ENCODE measurements at regions not wholly inside any gene's neighbourhood (a gene's known extent, or its start where the extent isn't known, plus 50 kb on each side); places are given as distances from the start of the nearest gene placed in this dataset.

DNA sequence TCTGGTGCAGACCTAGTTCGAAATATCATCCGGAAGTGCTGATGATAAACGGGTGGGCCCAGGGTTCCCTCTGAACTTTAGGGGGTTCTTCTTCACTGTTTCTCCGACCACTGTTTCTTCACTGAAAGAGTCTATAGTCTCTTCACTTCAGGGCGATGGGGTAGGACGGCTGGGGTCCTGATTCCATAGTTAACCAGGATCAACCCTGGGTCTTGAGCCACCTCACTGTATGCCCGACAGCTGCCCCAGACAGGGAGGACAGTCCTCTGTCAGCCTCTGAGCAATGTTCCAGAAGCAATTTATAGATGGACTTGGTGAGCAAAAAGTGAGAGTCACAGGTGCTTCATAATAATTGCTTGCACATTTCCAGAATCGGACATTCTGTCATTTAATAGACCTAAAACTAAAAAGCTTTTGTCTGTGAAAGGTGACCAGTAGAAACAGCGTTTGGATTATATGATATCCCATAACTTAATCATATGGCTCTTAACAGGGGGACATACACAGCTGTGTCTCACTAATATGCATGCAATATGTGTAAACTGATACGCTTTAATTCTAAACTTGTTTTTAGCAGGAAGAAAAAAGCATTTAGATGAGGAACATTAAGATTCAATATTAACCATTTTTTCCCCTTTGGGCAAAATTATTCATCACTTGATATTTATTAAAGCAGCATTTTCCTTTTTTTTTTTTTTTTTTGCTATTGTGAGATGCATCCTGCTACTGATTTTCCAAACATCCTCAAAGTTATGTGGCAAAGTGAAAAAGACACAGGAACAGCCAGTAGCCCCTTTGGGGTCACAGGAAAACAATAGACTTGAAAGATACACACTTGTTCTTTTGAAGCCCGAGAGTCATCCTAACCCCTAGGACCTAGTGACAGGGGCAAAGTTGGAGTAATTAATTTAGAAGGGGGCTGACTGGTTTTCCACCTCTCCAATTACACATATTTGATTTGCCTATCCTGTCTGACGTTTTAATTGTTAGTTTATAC, 277.0 kb downstream of the ZNF536 start:
- no peak for DNase-seq

DNA sequence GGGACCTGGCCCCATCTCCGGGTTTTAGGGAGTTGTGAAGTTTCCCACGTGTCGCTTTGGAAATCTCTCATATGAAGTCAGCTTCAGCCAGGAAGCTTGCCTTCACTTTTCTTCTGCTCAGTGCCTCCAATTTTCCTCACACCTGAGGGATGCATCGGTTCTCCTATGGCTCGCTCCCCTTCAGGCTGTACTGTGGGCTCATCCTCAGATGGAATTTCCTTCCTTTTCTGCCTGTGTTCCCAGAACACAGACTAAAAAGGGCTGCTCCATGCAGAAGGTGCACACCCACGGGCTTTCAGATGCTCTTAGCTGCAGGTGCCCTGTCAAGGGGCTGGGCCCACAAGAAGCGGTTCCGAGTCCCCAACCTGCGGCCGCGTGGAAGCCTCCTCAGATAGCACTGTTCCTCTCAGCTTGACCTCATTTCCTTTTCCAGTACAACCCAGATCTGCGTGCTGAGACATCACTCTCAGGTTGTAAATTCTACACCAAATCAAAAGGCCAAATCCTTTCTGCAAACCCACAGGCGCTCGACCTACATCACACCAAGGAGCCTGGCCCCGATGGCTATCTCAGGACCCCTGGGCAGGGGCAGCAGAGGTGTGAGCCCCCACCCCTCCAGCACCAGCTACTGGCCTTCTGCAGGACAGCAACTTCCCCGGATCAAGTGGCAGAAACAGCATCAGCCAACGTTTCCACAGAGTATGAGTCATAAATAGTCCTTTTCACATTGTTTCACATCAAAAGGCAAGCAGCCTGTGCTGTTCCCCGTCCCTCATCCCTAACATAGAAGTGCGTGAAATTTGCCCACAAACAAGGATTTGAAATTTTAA, 275.9 kb downstream of the ZNF536 start:
- DNase-seq: no peak

DNA sequence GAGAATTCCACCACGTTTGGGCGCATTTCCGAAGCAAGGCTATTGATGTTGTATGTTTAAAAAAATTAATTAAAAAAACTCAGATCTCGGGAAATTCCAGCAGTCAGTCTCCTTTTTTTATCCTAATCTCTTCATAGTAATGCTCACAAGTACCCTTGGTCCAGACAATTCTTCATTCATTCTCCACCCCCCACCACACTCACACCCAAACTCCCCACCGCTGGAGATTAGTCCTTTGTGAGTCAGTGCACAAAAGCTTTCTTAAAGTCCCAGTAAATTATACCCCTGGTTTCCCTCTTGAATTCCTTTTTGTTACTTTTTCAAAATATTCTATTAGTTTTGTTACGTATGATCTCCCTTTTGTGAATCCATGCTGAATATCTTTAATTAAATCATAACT, 274.6 kb downstream of the ZNF536 start:
- no peak for DNase-seq

DNA sequence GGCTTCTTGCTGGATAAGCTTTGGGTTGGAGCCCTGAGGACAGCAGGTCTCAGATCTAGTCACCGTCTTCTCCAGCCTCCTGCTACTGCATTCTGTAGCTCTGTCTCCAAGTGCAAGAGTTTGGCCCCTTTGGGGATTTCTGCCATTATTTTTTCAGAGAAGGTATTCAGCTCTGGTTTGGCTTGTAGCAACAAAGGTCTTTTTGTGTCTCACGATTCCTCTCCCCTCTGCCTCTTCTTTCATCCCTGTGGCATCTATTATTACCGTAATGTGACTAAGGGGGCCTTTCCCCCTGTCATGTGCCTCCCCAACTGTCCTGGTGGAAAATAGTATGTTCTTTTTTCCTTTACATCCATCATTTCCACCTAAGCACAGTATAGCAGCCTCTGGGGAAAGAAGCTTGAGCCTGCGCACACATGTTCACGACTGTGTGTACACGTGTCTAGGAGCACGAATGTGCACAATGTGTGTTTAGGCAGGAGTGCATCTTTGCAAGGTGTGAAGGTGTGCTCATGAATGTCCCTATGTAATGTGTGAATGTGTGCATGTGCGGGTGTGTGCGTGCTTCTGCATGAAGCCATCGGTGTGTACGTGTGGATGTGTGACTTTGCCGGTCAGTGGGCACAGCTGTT, 273.9 kb downstream of the ZNF536 start:
- DNase-seq: no peak

DNA sequence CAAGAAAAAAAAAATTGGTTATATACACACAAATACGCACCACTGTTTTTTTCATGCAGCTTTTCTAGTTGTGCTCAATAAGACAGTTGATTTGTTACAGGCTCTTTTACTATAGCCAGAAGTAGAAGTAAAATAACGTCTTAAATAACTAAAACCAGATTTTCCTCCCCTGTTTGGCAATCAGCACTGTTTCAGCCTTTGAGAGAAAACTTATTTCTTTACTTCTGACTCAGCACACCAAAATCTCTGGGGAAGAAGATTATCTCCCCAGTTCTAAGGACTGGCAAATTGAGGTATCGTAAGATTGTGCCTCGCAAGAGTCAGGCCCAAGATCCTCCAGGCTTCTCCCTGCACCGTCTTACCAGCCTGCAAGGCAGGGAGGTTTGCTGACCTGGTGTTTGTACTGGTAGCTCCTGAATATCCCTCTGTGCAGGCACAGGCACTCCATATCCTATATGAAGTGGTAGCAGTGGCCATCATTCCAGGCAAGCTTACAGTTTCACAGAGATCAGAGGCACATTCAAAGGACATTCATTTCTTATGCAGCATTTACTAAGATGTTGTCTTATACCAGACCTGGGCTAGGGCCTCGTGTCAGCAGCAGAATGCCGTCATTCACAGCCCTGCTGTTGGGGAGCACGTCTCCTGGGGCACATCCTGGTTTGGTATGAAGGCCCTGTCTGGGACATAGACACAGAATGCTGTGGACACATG, 268.2 kb downstream of the ZNF536 start:
- no peak for DNase-seq

DNA sequence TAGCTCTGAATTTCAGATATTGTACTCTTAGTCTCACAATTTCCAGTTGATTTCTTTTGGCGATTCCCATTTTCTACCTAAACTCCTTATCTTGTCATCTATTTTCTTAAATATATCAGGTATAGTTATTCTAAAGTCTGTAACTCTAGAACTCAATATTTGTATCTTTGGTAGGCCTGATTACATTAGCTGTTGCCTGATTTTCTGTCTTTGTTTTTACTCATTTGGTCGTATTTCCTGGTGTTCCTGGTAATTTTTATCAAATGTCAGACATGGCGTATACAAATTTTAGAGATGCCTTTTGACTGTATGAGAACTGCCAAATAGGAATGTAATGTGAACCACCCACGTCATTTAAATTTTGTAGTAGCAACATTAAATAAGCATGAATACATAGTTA, 266.7 kb downstream of the ZNF536 start:
- DNase-seq: no peak

DNA sequence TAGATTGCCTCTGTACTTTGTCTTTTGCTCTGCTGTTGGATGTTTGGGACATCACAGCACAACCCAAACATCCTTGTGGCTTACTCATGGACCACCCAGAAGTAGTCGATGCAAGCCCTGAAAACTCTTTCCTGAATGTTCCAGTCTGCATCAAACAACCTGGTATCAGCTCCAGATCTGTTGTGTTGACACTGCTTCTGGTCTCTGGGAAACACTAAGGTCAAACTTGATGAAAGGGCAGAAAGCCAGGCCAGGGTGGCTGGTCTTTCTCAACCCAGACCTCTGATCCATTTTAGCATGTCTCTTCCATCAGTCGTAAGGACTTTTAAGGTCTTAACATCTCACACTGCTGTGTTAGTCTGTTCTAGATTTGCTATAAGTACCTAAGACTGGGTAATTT, 265.7 kb downstream of the ZNF536 start:
- DNase-seq: no peak

DNA sequence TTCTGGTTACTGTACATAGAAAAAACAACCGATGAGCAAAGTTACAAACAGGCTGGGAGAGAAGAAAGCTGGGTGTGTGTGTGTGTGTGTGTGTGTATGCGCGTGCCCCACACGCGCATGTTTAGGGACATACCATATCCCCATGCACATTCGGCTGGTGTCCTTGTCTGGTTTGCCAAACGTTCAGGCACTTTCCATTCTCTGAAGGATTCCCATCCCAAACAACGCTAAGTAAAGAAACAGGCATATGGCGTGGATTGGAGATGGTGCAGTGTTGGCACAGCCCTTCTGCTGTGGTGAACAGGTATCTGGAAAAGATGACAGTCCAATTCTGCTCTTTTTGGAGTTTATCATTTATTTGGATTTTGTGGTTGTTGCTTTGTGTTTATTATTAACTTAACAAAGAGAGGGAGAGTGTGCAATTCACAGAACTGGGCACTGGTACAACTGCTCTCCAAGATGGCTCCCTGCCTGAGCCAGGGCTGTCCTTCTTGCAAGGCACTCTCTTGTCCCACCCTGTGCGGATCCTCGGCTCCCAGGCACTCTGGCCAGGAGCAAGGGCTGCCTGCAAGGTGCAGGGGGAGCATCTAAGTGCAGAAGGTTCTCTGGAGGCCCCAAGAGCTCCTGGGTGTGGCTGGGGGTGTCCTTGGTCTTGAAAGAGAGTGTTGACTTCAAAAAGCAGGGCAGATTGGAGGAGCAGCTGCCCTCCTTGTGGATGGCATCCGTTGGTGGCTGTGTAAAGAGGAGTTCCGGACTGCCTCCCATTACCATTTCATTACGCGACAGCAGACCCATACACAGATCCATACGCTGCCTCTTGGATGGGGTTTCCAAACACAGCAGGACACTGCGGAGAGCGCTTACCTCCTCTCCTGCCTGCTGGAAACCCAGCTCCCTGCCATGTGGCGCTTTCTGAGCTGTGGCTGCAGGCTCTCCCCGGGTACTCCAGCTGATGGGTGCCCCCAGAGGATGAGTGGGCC, 263.1 kb downstream of the ZNF536 start:
- no peak for DNase-seq

DNA sequence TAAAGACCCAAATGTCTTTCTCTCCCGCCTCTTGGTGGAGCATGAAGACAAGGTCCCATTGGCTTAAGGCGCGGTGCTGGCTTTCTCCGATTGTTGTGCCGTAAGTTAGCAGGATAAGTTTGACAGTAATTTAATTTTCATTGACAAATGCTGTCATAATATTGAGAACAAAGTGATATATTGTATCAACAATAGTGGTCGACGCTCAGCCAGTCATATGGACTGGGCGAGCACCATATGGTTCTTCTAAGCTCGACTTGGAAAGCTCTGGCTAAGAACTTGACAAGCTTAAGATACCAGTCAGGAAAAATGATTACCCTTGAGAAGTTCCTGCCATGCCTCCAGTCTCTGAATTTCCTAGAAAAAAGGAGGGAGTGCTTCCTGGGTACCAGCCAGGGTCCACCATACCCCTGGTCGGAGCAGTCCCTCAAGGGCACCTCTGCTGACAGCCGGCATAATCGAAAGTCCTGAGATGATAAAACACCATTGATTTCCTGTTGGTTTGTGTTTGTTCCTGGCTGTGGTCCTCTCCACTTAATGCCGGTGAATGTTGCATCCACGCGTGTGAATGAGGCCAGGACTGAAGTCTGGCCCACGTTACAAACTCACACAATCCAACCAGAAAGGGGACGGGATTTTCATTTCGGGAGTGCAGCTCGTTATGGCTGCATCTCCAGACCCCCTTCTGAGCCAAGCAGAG, 262.1 kb downstream of the ZNF536 start:
- DNase-seq: no peak

DNA sequence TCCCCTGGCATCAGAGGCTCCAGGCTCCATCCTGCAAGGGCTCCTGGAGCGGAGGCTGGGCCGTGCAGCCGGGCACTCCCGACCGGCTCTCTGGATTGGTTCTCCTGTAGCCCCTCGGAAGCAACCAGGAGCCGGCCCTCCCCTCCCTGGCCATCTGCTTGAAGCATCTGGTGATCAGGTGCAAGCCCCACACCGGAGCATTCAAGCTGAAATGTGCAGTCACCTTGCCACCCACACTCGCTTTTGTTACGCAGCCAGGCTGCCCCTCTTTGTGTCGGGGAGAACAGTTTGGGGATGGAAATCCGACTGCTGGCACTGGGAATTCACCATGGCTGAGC, 258.8 kb downstream of the ZNF536 start:
- DNase-seq: no peak

DNA sequence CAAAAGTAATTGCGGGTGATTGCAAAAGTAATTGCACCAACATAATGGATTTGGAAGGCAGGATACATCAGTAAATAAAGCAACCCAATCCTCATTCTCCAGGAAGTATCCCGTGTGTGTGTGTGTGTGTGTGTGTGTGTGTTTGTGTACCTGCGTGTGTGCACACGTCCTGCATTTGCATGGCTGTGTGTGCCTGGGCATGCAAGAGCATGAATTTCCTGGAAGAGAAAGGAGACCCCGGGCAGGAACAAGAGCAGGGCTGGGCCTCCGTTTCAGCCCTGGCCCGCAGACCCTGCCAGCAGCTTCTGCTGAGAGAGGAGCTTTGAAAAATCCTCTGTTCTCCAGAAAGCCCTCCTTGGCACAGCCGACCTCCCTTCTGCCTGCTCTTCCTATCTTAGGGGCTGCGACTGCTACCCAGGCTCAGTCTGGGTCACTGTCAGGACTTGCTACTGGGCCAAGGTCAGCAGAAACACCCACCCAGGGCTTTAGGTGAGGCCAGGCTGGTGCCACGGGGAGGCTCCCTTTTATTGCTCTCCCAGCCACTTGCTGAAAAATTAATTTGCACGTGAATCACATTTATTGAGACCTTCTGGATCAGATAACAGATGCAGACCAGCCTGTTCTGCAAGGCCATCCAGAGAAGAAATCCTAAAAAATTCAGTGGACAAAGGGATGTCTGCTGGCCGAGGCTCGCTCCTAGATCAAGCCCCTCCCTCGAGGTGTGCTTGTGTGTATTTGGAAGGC, 258.3 kb downstream of the ZNF536 start:
- DNase-seq: no peak

DNA sequence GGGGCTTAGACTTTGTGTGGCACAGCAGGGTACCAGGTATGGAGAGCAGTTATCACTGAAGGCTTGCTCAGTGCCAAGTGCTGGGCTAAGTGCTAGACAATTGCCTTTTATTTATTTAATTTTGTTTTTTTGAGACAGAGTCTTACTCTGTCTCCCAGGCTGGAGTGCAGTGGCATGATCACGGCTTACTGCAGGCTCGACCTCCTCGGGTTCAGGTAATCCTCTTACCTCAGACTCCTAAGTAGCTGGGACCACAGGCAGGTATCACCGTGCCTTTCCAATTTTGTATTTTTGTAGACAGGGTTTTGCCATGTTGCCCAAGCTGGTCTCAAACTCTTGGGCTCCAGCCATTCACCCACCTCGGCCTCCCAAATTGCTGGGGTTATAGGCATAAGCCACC, 256.9 kb downstream of the ZNF536 start:
- no peak for DNase-seq

DNA sequence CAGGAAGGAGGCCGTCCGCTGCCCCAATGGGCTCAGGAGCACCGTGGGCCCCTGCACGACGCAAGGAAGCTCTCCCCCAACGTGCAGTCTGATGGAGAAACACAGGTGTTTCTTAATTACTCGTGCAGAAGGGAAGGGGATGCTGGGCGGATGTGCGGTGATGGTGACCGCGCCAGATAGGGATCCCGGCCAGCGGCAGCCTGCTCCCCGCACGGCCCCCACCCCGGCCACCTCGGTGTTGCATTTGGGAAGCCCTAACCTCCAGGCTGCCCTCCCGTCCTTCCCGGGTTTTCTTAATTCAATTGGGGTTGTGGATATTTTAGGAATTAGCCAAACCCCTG, 254.4 kb downstream of the ZNF536 start:
- no peak for DNase-seq

DNA sequence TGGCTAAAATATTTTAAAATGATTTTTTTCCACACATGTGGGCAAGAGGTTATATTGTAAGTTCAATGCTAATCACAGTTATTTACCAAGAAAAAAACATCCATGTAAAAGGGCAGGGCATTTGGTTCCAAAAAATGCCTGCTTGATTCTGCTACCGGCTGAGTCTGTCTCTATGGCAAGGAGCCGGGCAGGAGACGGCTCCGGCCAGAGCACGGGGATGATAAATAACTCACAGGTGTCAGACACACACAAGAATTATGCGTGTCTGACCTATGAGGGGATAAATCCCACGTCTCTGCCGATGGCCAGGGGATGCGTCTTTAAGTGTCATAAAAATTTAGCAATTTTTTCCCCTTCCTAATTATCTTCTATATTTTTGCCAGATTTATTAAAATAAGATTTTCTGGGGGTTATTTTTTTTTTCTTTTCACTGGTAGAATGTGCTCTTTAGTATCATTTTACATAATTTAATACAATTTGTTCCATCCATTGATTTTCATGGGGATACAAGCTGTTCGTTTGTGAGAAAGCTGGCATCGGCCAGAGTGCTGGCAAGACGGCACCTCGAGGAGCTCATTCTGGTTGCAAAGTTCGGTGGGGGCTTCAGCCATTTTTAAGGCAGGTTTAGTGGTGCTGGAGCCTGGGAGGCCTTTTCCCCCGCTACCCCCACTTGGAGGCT, 253.9 kb downstream of the ZNF536 start:
- DNase-seq: no peak

DNA sequence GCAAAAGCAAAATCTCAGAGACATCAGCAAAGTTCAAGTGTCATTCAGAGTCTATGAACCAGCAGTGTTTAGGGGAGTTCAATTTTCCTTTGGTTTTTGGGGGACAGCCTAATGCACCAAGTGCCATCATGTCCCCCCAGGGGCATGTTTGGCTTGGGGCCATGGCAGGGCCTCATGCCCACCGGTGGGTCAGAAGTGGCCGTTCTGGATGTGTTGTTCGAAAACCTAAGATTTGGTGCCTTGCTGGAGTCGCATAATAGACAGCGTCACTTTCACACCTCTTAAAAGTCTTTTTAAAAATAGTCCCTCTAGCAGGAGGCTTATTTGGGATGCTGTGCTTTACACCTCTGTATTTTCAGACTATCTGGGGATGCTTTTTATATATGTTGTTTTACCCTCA, 250.1 kb downstream of the ZNF536 start:
- no peak for DNase-seq

DNA sequence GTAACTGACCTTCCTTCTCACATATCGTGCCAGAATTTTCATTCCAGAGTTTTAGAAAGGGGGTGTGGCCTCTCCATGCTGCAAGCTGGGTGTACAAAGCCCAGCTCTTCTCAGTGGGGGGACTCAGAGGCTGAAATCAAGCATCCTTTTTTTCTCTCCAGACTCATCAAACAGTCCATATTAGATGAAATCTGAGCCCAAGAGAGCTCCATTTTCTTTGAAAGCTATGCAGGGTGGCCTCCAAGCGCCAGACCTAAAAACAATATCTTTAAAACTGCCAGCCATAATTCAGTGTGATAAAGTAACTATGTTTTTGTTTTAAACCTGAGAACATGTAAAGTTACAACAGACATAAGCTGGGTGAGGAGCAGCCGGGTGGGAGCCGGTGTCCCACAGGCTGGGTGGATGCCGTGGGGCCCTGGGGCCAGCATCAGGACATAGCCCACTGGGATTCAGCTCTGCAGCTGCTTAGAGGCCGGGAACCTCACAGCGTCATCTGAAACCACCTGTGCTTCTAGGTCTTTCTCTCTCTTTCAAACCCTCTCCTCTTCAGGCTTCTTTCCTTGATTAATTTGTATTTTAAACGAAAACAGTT, 249.2 kb downstream of the ZNF536 start:
- DNase-seq: no peak

DNA sequence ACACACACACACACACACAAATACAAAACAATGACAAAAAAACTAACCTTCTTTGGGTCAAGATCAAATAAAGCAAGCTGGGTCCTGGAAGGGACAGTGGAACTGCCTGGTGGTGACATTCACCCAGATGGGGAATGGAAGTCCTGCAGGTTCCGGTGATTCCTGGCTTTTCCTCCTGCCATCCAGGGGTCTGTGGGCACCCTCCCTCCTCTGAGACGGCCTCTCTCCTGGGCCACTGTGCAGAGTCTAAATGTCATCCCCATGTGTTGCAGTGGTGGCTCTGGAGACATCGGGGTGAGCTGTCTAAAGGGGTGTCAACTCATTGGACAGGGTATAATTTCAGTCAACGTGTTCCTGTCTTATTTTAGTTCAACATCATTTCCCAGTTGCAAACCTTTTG, 248.2 kb downstream of the ZNF536 start:
- DNase-seq: no peak

DNA sequence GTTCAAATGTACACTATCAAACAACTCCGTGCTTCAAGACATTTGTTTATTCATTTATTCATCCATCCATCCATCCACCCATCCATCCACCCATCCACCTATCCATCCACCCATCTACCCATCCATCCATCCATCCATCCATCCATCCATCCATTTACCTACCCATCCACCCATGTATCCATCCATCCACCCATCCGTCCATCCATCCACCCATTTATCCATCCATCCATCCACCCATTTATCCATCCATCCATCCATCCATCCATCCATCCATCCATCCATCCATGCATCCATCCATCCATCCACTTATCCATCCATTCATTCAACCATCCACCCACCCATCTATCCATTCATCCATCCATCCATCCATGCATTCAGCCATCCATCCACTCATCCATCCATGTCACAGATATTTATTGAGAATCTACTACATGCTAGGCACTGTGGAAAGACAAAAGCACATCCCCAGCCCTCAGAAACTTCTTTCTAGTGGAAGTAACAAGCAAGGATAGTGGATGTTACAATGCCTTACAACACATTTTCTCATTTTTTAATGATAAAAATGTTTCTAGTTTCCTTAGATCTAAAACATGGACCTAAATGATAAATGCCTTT, 237.6 kb downstream of the ZNF536 start:
- no peak for DNase-seq

DNA sequence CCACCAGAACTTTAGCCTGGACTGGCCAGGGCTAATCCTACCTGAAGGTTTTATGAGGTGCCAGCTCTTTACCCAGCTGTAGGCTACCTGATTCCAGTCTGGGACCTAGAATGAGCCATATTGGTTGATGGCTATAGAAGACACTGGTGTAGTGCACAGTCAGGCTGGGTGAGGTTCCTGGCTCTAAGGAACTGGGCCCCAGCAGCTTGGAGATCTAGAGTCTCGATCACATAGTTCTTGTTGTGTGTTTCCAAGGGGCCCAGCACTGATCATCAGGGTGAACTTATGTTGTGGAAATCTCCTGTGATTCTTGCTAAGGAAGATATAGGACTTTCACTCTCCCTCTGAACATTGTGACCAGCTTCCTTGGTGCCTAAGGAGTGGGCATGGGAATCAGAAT, 236.3 kb downstream of the ZNF536 start:
- DNase-seq: no peak

Measured in activated naive CD4-positive, alpha-beta T cell treated with anti-CD3 and anti-CD28 coated beads, Interleukin-2, amount 50 U/mL, for 16 hours (primary cell).